Erythroblast (primary cell): ENCODE measurements at regions not wholly inside any gene's neighbourhood (a gene's known extent, or its start where the extent isn't known, plus 50 kb on each side); places are given as distances from the start of the nearest gene placed in this dataset.

Experiments
- GATA1 ChIP-seq: IDR thresholded peaks from 2 replicates; pipeline ENCODE4 v1.6.1; 2011; ENCODE audit warnings: low read depth, mild to moderate bottlenecking, control low read depth, low read length, moderate library complexity
- POLR2A ChIP-seq: IDR thresholded peaks from 2 replicates; pipeline ENCODE4 v1.6.1; 2011; ENCODE audit warnings: mild to moderate bottlenecking, low read length

GRCh38 chr9:78763424-78763823, 466.5 kb downstream of the PSAT1 start:
- TF ChIP-seq POLR2A (no peak), GATA1 (no peak)
